HG03025 (cell line): ENCODE measurements at regions not wholly inside any gene's neighbourhood (a gene's known extent, or its start where the extent isn't known, plus 50 kb on each side); places are given as distances from the start of the nearest gene placed in this dataset.

Experiments
- ATAC-seq: cut with Tn5 transposase; IDR thresholded peaks from one replicate; pipeline ENCODE4 v1.9.1; 2021; ENCODE audit warnings: mild to moderate bottlenecking, moderate library complexity; ENCODE audit not compliant: unreplicated experiment, low FRiP score

DNA sequence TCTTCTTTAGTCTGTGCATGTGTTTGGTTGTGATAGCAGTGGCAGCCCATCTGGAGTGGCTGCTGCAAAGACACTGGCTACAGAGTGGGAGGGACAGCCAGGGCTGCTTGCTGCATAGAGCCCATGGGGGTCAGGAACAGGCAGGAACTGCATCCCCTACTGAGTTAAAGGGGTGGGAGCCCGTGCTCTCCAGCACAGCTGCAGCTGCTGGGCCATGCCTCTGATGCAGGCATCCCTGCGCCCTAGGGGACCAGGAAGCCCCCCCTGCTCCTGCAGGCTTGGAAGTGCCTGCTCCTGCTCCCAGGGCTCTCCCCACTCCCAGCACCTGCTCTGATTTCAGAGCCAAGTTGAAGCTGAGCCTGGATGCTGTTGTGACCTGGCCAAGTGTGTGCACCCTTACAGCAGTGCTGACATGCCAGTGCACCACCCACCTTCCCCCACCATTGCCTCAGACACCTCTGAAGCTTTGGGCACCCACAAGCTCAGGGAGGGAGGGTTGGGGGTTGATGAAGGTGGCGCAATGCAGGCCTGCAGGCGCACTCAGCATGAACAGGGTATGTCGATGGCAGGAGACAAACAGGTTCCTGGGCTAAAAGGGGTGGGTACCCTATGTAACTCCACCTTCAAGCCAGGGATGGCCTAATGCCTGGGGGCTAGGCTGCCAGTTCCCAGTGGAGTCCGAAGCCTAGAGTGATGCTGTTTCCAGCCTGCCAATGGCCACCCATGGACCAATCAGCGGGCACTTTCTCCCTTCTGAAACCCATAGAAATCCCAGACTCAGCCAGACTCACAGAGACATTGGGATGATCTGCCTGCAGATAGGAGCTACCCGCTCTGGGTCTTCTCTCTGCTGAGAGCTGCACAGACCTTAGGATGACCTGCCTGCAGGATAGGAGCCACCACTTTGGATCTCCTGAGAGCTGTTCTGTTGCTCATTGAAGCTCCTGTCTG lies 919.9 kb upstream of the MIR17HG start:
- no peak for ATAC-seq

DNA sequence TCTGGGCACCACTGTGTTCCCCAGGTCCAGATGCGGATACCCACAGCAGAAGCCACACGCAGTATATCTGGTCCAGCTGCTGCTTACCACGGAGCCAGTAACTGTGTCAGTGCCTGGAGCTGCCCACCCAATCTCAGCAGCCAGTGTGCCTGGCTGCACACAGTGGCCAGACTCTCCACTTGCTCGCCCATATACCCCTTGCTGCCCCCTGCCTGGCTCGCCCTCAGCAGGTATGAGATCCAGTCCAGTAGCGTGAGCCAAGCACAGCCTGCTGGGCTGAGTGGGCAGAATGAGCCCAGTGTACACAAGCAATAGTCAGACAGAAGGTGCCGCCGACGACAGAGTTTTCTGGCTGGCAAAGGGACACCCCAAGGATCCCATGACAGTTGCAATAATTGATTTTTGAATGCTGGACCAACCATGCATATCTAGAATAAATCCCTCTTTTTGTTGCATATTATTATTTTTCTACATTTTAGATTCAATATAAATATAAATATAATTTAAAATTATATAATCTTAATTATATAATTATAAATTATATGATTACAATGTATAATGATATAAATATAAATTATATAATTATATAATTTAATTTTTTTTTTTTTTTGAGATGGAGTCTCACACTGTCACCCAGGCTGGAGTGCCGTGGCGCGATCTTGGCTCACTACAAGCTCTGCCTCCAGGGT lies 918.8 kb upstream of the MIR17HG start:
- ATAC-seq: no peak

DNA sequence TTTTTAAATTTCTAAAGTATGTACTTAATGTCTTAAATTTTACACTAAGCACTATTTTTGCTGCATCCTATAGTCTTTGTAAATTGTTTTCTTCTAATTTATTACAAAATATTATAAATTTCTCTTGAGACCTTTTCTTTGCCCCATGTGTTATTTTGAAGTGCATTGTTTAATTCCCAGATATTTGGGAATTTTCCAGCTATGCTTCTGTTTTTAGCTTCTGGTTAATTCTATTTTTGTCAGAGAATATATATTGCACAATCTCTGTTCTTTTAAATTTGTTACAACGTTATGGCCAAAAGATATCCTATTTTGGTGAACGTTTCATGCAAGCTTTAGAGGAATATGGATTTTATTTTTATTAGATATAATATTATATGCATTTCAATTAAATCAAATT lies 917.4 kb upstream of the MIR17HG start:
- no peak for ATAC-seq

DNA sequence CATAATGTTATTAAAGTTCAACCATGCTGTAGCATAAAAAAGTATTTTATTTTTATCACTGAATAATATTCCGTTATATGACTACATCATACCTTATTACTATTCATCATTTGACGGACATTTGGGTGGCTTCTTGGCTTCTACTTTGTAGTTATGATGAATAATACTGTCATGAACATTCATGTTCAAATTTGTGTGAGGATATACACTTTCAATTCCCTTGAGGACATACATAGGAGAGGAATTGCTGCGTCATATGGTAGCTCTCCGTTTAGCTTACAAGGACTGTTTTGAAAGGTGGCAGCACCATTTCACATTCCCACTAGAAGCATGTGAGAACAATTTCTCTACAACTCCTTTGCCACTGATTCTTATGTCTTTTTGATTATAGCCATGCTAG lies 910.8 kb upstream of the MIR17HG start:
- ATAC-seq: no peak

DNA sequence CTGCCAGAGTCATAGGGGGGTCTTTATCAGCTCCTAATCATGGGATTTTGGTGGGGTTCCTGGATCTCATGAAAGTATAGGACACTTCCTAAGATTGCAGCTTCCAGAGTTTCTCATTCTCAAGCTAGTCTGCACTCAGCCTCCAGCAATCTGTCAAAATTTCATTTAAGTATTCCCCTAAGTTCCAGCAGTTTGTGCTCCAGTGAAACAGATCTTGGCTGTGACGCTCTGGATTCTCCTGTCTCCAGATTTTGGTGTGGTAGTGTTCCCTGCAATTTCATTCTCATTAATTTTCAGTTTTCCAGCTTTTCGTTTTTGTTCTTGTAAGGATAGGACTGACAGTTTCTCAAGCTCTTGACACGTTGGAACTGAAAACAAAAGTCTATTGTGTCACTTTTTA lies 908.9 kb upstream of the MIR17HG start:
- no peak for ATAC-seq

DNA sequence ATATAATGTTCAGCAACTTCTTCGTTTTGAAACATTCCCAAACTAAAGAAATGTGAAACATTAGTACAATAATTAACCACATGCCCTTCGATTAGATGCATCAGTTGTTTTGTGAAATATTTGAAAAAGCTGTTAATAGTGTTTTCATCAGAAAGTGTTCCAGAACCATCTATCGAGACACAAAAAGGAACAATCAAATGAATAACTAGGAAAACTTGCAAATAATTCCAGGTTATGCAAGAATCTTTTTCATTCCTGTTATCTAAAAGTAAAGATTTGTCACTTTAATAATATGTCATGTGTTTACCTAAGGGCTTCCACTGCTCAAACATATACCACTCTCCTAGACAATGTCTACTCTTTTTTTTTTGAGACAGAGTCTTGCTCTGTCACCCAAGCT lies 904.2 kb upstream of the MIR17HG start:
- ATAC-seq: no peak

DNA sequence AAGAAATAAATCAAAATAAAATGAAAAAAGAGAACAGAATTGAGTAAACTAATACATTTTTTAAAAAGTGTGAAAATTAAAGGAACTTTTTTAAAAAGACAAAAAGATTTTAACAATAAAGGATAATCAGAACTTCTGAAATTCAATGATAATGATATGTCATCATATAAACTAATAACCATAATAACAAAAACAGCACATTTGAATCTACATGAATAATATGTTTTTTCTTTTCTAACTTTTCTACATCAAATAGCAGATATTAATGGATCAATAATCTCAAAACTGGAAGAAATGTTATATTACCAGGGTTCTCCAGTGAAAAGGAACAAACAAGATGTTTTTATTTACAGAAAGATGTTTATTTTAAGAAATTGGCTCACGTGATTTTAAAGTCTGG lies 903.3 kb upstream of the MIR17HG start:
- no peak for ATAC-seq

DNA sequence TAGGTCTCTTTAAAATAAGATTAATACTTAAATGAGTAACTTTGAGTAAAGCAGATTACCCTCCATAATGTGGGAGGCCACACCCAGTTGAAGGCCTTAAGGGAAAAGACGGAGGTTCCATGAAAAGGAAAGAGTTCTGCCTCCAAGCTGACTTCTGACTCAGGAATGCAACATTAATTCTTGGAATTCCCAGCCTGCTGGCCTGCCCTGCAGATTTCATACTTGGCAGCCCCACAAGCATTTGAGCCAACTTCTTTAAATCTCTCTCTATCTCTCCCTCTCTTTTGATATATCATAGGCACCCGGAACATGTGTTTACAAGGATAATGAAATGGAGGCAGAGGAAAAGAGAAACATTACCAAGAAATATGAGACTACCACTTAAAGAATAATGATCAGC lies 902.3 kb upstream of the MIR17HG start:
- ATAC-seq: no peak

DNA sequence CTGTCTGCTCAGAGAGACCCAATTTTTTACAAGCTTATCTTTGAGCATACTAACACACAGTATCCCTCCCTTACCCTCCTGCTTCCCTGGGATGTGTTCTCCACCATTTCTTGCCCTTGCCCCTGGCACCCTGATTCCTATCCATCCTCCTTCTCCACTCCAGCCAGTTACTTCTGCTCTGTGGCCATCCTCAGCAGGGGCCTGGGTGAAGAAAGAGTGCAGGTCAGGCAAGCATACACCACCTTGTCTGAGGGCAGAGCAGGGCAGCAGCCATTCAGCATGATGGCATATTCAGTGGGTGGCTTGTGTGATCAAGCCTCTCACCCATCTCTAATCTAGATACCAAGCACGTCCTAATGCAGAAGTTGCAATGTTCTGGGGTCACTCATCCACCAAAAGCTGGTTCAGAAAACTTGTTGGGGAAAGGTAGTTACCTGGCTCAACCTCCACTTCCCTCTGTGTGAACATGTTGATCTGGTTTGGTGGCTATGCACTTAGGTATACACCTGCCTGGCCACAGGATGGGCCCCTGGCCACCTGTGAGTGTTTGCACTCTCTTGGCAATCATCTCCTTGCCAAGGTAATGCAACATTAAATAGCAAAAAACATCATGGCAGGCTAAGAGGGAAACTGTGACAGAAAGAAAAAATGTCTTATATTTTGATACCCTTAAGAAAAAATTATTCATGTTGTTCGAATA lies 900.3 kb upstream of the MIR17HG start:
- no peak for ATAC-seq

DNA sequence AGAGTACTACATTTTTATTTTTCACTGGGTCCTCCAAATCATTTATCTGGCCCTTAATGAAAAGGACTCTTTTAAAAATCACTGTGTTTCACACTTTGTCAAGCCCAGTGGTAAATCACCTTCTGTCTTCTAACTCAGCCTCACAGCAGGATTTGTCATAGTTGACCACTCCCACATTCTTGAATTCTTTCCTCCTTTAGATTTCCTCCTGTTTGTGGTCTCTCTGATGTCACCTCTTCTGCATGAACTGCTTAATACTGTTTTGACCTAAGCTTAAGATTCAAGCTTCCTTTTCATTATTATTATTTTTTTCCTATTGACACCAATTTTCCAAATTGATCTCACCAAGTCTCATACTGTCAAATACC lies 899.8 kb upstream of the MIR17HG start:
- ATAC-seq: no peak

DNA sequence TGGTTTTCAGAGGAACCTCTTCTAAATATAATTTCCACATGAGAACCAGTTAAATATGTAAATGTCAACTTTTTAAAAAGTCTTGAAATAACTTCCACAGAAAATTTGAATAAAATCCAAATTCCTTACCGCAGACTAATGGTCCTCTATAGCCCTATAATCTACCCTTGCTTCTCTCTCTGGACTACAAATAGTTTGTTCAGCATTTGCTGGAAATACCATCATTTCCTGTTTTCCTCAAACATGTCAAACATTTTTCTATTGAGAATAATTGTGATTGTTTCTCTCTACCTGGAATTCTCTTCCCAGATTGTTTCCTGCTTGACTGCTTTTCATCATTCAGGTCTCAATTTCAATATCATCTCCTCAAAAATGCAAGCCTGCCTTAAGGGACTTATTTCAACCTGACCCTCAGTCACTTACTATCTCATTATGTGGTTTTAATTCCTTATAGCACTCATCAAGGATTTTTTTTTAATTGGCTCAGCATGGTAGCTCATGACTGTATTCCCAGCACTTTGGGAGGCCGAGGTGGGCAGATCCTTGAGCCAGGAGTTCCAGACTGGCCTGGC lies 898.9 kb upstream of the MIR17HG start:
- ATAC-seq: no peak

DNA sequence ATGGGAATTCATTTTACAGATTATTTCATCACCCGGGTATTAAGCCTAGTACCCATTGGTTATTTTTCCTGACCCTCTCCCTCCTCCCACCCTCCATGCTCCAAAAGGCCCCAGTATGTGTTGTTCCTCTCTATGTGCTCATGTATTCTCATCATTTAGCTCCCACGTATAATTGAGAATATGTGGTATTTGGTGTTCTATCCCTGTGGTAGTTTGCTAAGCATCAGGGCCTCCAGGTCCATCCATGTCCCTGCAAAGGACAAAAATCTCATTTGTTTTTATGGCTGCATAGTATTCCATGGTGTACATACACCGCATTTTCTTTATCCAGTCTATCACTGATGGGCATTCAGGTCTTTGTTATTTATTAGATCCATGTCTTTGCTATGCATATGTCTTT lies 894.1 kb upstream of the MIR17HG start:
- no peak for ATAC-seq

DNA sequence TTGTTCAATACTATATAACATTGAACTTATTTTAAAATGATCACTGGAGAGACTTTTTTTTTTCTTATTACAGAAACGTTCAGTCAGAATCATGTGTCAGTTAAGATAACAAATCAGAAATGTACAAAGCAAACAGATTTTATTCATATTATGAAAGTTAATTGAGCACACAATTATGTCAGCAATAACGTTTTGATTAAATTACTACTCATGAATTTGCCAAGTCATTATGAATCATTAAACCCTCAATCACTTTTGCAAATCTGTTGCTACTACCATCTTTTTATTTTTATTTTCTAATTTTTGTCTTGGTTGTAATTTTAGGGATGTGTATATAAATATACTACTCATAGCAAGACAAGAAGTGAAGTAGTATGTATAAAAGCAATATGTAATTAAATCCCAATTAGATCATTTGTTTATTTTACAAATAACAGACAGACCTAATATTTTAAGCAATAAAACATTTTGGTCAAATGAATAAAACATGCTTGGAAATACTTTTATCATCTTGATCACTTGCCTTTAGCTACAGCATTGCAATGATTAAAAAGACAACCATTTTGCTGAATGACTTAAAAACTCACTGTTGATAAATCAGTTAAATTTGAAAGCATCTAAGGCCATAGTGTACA lies 893.4 kb upstream of the MIR17HG start:
- no peak for ATAC-seq

DNA sequence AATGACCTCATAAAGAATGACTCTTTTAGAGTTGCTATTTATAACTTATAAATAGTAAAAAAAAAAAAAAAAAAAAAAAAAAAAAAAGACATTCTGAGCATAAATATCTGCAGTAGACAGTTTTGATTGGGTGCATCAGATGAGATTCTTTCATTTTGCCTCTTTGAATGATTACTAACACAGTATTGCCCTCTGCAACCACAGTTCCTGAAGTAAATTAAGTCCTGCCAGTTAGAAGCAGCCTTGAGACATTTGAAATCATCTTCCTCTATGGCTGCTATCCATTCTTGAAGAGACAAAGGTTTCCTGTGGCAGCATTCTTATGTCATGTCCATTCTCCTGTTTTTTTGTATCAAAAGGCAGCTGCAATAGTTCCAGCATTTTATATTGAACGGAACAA lies 892.4 kb upstream of the MIR17HG start:
- ATAC-seq: no peak

DNA sequence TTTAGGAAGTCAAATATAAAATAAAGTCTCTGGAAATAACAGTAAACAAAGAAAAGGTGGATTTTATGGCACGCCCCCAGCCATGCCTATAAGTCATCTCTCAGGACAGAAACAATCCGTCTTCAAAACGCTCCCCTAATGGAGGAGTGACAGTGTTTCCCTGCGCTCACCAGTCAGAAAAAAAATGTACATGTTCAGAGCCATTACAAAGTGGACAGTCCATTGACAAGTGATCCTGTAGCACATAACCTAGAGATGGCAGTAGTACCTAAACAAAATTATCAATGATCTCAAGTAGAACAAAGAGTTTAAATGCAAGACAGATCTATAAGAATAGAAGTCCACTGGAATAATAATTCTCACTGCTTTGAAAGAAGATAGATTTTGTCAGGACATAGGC lies 891.7 kb upstream of the MIR17HG start:
- no peak for ATAC-seq

DNA sequence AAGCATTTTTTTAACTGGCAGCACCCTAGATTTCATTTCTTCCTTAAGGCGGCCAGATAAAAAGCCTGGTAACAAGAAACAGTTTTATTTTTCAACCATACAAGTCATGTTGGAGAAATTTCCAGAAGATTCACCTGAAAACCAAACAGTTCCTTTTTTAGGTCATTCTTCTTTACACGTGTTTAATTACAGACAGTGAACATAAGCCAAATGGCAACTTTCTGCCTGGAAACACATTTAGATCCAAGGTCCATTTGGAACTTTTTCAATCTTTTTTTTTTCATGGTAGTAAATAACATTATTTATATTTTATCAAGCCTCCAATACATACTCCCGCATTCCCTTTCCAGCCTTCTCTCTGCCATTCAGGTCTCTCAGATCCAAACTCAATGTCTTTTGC lies 886.1 kb upstream of the MIR17HG start:
- no peak for ATAC-seq

DNA sequence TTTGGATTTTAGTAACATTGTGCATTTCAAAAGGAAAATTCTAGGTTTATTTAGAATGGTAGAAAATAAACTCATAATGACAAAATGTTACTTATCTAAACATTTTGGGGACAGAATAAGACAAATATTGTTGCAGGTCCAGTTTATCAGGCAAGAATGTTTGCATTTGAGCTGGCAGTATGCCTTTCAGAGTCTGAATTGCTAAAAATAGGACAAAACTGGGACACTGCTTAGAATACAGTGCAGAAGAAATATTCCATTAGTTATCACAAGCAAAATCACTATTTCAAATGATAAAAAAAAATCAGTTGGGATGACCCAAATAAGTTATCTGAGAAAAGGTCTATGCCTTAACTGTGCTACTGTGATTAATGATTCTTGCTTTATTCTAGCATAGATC lies 870.3 kb upstream of the MIR17HG start:
- no peak for ATAC-seq

DNA sequence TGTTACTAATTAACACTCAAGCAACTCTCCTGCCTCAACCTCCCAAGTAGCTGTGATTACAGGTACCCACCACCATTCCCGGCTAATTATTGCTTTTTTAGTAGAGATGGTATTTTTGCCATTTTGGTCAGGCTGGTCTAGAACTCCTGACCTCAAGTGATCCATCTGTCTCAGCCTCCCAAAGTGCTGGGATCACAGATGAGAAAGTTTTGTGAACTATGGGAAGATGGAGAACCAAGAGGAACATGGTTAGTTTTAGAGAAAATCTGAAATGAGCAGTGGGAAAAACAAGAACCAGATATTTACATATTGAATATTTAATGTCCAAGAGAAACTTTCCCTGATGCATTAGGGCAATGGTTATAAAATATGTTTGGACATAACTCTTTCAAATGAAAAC lies 863.6 kb upstream of the MIR17HG start:
- no peak for ATAC-seq

DNA sequence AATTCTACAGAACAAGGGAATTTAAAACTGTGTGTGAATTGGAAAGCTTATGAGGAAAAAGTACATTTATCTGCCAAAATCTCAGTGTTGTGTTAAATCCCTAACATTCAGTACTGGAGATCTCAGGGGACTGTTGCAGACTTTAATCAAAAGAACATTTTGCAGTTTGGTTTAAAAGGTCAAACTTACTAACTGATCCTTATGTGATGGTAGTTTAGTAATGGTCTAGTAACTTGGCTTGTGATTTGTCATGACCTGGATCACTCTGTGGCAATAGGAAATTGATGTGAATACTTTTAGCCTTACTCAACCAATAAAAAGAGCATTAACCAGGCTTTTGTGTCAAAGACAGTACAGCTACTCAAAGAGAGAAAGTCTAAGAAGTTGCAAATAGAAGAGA lies 862.1 kb upstream of the MIR17HG start:
- no peak for ATAC-seq

DNA sequence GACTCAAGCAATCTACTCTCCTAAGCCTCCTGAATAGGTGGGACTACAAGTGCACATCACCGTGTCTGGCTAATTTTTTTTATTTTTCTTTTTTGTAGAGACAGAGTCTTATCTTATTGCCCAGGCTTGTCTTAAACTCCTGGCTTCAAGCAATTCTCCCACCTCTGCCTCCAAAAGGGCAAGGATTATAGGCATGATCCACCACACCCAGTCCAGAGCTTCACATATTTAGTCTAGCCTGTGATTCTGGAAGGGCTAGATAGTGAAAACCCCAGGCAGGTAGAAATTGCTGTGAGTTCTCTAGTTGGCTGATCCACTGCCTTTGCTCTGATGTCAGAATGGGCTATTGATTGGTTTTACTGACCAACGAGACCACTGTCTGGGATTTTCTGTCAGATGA lies 854.6 kb upstream of the MIR17HG start:
- ATAC-seq: no peak

DNA sequence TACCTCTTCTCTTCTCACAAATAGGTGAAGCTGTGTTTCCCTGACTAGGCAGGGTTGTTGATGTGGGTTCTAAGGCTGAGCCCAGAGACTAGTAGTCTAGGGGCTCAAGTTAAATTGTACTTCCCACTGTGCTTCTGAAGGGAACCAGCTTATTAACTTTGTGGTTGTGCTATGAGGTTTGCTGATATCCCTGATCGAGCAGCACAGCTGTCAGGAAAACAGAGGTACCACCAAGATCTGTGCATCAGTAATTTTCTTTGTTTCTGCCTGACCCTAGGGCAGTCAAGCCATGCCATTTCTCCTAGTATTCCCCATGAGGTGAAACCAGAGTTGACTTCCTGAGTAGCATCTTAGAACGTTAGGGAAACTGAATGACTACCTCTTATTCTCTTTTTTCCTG lies 853.8 kb upstream of the MIR17HG start:
- no peak for ATAC-seq
